AG10803 (cell line): ENCODE measurements at regions not wholly inside any gene's neighbourhood (a gene's known extent, or its start where the extent isn't known, plus 50 kb on each side); places are given as distances from the start of the nearest gene placed in this dataset.
A peak's percentile ranks its signal among the peaks of the same experiment; 100 is the strongest.

Experiments
- DNase-seq: peaks from one replicate; pipeline ENCODE4 v3.0.0; 2010; ENCODE audit warnings: low read depth
- H3K4me3 ChIP-seq: 2 replicates; pipeline ENCODE4 v1.5.1; 2011; ENCODE audit warnings: mild to moderate bottlenecking, low read length, control low read depth
- CTCF ChIP-seq: conservative IDR thresholded peaks from 2 replicates; pipeline ENCODE4 v1.5.1; 2011; ENCODE audit warnings: mild to moderate bottlenecking, low read length, control low read depth, inconsistent platforms

- no peak overlapping the region for H3K4me3 ChIP-seq
- TF ChIP-seq CTCF = no peak
- DNase-seq = no peak
These were observed 125.9 kb upstream of the BCL6 start for GRCh38 chr3:187871204-187871591.

GRCh38 chr3:187871848-187872247 is 126.6 kb upstream of the BCL6 start:
- no peak for DNase-seq
- TF ChIP-seq CTCF = no peak
- H3K4me3 ChIP-seq = no peak overlapping the region

GRCh38 chr3:187873843-187874242 is 128.6 kb upstream of the BCL6 start:
- no peak for DNase-seq
- no peak overlapping the region for H3K4me3 ChIP-seq
- no peak for TF ChIP-seq CTCF

GRCh38 chr3:187875863-187876262 is 130.6 kb upstream of the BCL6 start:
- no peak overlapping the region for H3K4me3 ChIP-seq
- TF ChIP-seq CTCF = no peak
- DNase-seq = no peak

GRCh38 chr3:187878772-187879518 is 133.7 kb upstream of the BCL6 start:
- peak; percentile 72 for DNase-seq
- H3K4me3 ChIP-seq = no peak overlapping the region
- no peak for TF ChIP-seq CTCF

- no peak overlapping the region for H3K4me3 ChIP-seq
- TF ChIP-seq CTCF = no peak
- DNase-seq = no peak
These were observed 135.2 kb upstream of the BCL6 start for GRCh38 chr3:187880441-187880840.

- H3K4me3 ChIP-seq = no peak overlapping the region
- TF ChIP-seq CTCF = no peak
- no peak for DNase-seq
These were observed 135.6 kb upstream of the BCL6 start for GRCh38 chr3:187880851-187881250.
